Stomach (tissue), 8 donors: ENCODE measurements at regions not wholly inside any gene's neighbourhood (a gene's known extent, or its start where the extent isn't known, plus 50 kb on each side); places are given as distances from the start of the nearest gene placed in this dataset.
A peak's percentile ranks its signal among the peaks of the same experiment; 100 is the strongest.
"Not testable (repeated sequence)": the region's sequence is repeated elsewhere in the genome, so short reads cannot be mapped to it uniquely, and the experiment has no call there.

Experiments used
- DNase-seq, 2 donors: peaks; one replicate each; pipeline versions ENCODE4 v3.0.0 to v3.0.0-alpha.2; 2013 to 2019
- H3K27ac ChIP-seq, 5 donors: fragments of 200-600 bp in 4 of 5; sonication (generic) in 4 of 5; one replicate each; pipeline ENCODE4 v1.5.1; 2013 to 2019; ENCODE audit warnings: mild to moderate bottlenecking in 1 of 5, moderate library complexity in 1 of 5
- H3K27me3 ChIP-seq, 3 donors: fragments of 200-600 bp; sonication (generic); one replicate each; pipeline ENCODE4 v1.5.1; 2017 to 2019; ENCODE audit warnings: mixed run types in 1 of 3
- H3K36me3 ChIP-seq, 4 donors: fragments of 200-600 bp; sonication (generic); 1 replicate in 3 of 4; 2 replicates in 1 of 4; pipeline ENCODE4 v1.5.1; 2016 to 2019
- H3K4me1 ChIP-seq, 4 donors: fragments of 200-600 bp; sonication (generic); one replicate each; pipeline ENCODE4 v1.5.1; 2016 to 2019
- H3K4me3 ChIP-seq, 4 donors: fragments of 200-600 bp; sonication (generic) in 3 of 4; one replicate each; pipeline ENCODE4 v1.5.1; 2016 to 2019; ENCODE audit warnings: mild to moderate bottlenecking in 1 of 4
- H3K9me3 ChIP-seq, 4 donors: fragments of 200-600 bp; sonication (generic); one replicate each; pipeline ENCODE4 v1.5.1; 2016 to 2019
- CTCF ChIP-seq, 7 experiments: fragments of 450-650 bp in 4 of 7; fragments of 200-600 bp in 3 of 7; sonication (generic) in 3 of 7; IDR thresholded peaks; one replicate each; pipeline ENCODE4 v1.5.1; 2016 to 2019; ENCODE audit warnings: antibody characterized with exemption in 7 of 7, control low read depth in 2 of 7, mild to moderate bottlenecking in 1 of 7
- EP300 ChIP-seq: sonication (generic); formaldehyde crosslinking; IDR thresholded peaks from one replicate; pipeline ENCODE4 v1.6.1; 2017; ENCODE audit warnings: antibody characterized with exemption
- POLR2A ChIP-seq, 4 donors: fragments of 450-650 bp; IDR thresholded peaks; one replicate each; pipeline ENCODE4 v1.6.1; 2016; ENCODE audit warnings: antibody characterized with exemption in 4 of 4, control low read depth in 2 of 4, mild to moderate bottlenecking in 1 of 4, moderate library complexity in 1 of 4
- POLR2AphosphoS5 ChIP-seq, 3 donors: sonication (generic); formaldehyde crosslinking; IDR thresholded peaks; one replicate each; pipeline ENCODE4 v1.6.1; 2016; ENCODE audit warnings: antibody characterized with exemption in 3 of 3
- WGBS, 5 donors: extraction: QIAGEN DNeasy Blood & Tissue Kit in 3 of 5; methylation state at CpG; one replicate each; pipeline versions ENCODE4 v1.1.5 to v1.1.7; 2013 to 2018; 5-methylcytosine and 5-hydroxymethylcytosine counted together
- intact Hi-C: fragments of 100-400 bp; cut with DNase I; formaldehyde crosslinking; loops from one replicate; pipeline ENCODE4 v1.15.1; 2023; ENCODE audit warnings: low total_unique reads
- donor health status: healthy with polysubstance abuse.
- donor health status: Bipolar disorder and iron deficiency.
- donor health status: healthy.

- Histone ChIP-seq H3K9me3 (no peaks in the 10 kb centered on the region), H3K4me3 (no peak overlapping the region), H3K36me3 (no peaks in the 10 kb centered on the region), H3K27ac (no peak overlapping the region), H3K27me3 (peaks cover 0 to 7% (median 0%) of the 10 kb centered on the region in 3 donors), H3K4me1 (no peaks in the 10 kb centered on the region)
- intact Hi-C loops, result no loop called here
- WGBS, 5 donors, result 76 to 88% (median 83%) methylated on average over 4 of the region's 4 CpGs
- no peak for DNase-seq
- TF ChIP-seq EP300 (no peak), CTCF (IDR thresholded peaks at IDR 0.05) (no peak), POLR2AphosphoS5 (IDR thresholded peaks at IDR 0.05) (no peak), POLR2A (IDR thresholded peaks at IDR 0.05) (no peak)
Observed at GRCh38 chr15:91649831-91650321, 203.6 kb upstream of the SLCO3A1 start.

- DNase-seq, result no peak
- Histone ChIP-seq H3K27ac (no peak overlapping the region), H3K4me1 (no peaks in the 10 kb centered on the region), H3K4me3 (no peak overlapping the region), H3K36me3 (no peaks in the 10 kb centered on the region), H3K27me3 (peaks cover 0 to 19% (median 0%) of the 10 kb centered on the region in 3 donors), H3K9me3 (no peaks in the 10 kb centered on the region)
- 89 to 96% (median 94%) methylated on average over 3 of the region's 3 CpGs for WGBS, 5 donors
- intact Hi-C loops, result no loop called here
- no peak for TF ChIP-seq EP300
- TF ChIP-seq POLR2AphosphoS5 (IDR thresholded peaks at IDR 0.05), result no peak
- no peak for TF ChIP-seq POLR2A (IDR thresholded peaks at IDR 0.05)
Observed at GRCh38 chr15:91651251-91651650, 202.3 kb upstream of the SLCO3A1 start.

DNA sequence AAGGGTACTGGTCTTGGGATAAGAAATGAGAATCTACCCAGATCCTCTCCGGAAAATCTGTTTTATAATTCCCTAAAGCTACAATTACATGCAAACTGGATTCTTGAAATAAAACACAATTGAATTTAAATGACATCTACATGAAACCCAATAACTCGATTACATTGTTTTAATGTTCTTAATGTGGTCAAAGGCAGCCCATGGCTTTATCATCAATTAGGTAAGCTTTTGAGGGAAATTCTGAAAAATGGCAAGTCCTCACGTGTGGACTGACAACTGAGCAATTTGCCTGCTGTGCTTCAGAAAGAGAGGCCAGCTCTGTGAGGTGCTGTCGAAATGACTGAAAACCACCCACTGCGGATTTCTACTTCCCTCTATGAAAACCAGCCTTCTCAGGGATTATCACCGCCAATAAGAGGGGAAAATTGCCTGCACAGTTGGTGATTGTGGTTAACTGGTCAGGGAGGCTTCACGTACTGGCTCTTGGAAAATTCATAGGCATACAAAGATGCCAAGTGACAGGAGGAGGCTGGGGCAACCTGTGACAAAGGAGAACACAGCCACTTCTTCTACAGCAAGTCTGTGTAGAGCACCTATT is 200.8 kb upstream of the SLCO3A1 start:
- H3K27me3 ChIP-seq, result peaks cover 0 to 19% (median 0%) of the 10 kb centered on the region in 3 donors
- no peak overlapping the region for H3K4me3 ChIP-seq
- intact Hi-C loops, result no loop called here
- no peaks in the 10 kb centered on the region for H3K36me3 ChIP-seq
- no peak for DNase-seq
- H3K27ac ChIP-seq, result no peak overlapping the region
- TF ChIP-seq POLR2A (IDR thresholded peaks at IDR 0.05) (no peak), EP300 (no peak), CTCF (IDR thresholded peaks at IDR 0.05) (no peak), POLR2AphosphoS5 (IDR thresholded peaks at IDR 0.05) (no peak)
- WGBS, 5 donors, result 65 to 85% (median 79%) methylated on average over 7 of the region's 7 CpGs
- H3K4me1 ChIP-seq, result no peaks in the 10 kb centered on the region
- no peaks in the 10 kb centered on the region for H3K9me3 ChIP-seq

- H3K9me3 ChIP-seq, intact Hi-C loops: not testable (repeated sequence)
- WGBS, 5 donors, result 72 to 82% (median 77%) methylated on average over 12 of the region's 12 CpGs
Observed at GRCh38 chr15:91655563-91656290, 197.8 kb upstream of the SLCO3A1 start.

GRCh38 chr15:91660174-91660649 is 193.3 kb upstream of the SLCO3A1 start:
- peaks cover 0 to 8% (median 4%) of the 10 kb centered on the region in 4 donors for H3K4me1 ChIP-seq
- 29 to 47% (median 43%) methylated on average over 6 of the region's 6 CpGs for WGBS, 5 donors
- peaks cover 0 to 12% (median 0%) of the 10 kb centered on the region in 3 donors for H3K27me3 ChIP-seq
- peak in 1 of 2 donors; percentile 2 for DNase-seq
- intact Hi-C loops, result no loop called here
- no peak overlapping the region for H3K4me3 ChIP-seq
- TF ChIP-seq EP300 (no peak), POLR2A (IDR thresholded peaks at IDR 0.05) (no peak), CTCF (IDR thresholded peaks at IDR 0.05) (no peak), POLR2AphosphoS5 (IDR thresholded peaks at IDR 0.05) (no peak)
- H3K9me3 ChIP-seq, result no peaks in the 10 kb centered on the region
- H3K27ac ChIP-seq, result no peak overlapping the region
- no peaks in the 10 kb centered on the region for H3K36me3 ChIP-seq

More at GRCh38 chr15:91655563-91656290, 197.8 kb upstream of the SLCO3A1 start:
- not testable (repeated sequence) for H3K4me3 ChIP-seq, H3K27ac ChIP-seq, H3K36me3 ChIP-seq, H3K4me1 ChIP-seq
- peak in 1 of 2 donors; percentile 37 for DNase-seq
- peaks cover 0 to 19% (median 0%) of the 10 kb centered on the region in 3 donors for H3K27me3 ChIP-seq
